MCF 10A (cell line): ENCODE measurements at regions not wholly inside any gene's neighbourhood (a gene's known extent, or its start where the extent isn't known, plus 50 kb on each side); places are given as distances from the start of the nearest gene placed in this dataset.

ENCODE experiments used
- BruUV-seq: library from RNA; stranded (reverse); fragments of 400-500 nt; replicated peaks from 2 replicates; lab custom pipeline; 2021; lab: Mats Ljungman, UMichigan
- CTCF ChIA-PET: fragments of 300-600 bp; sonication (Branson Sonifier 250); formaldehyde crosslinking; extraction: SDS; loops from one replicate; lab custom pipeline; 2021; ENCODE audit warnings: antibody characterized with exemption, inconsistent platforms; lab: Yijun Ruan, JAX
- POLR2A ChIA-PET: fragments of 300-600, 350-650 bp; sonication (Branson Sonifier 250); formaldehyde crosslinking; extraction: SDS; loops from one replicate; lab custom pipeline; 2020; ENCODE audit warnings: antibody characterized with exemption, inconsistent platforms; lab: Yijun Ruan, JAX
- DNase-seq: peaks from one replicate; pipeline ENCODE4 v3.0.0-alpha.2; 2018; ENCODE audit not compliant: unreplicated experiment
- H3K27ac Mint-ChIP-seq: one replicate; pipeline ENCODE4 v1.8.0; 2022; ENCODE audit warnings: mild to moderate bottlenecking, low read depth, mixed read lengths; ENCODE audit not compliant: unreplicated experiment
- H3K27me3 Mint-ChIP-seq: one replicate; pipeline ENCODE4 v1.8.0; 2022; ENCODE audit warnings: mixed read lengths; ENCODE audit not compliant: insufficient read depth, unreplicated experiment
- H3K36me3 Mint-ChIP-seq: one replicate; pipeline ENCODE4 v1.8.0; 2022; ENCODE audit warnings: mild to moderate bottlenecking, moderate library complexity, mixed read lengths; ENCODE audit not compliant: insufficient read depth, unreplicated experiment
- H3K4me1 Mint-ChIP-seq: one replicate; pipeline ENCODE4 v1.8.0; 2022; ENCODE audit warnings: mixed read lengths; ENCODE audit not compliant: insufficient read depth, unreplicated experiment
- H3K4me3 Mint-ChIP-seq: one replicate; pipeline ENCODE4 v1.8.0; 2022; ENCODE audit warnings: mild to moderate bottlenecking, moderate library complexity, mixed read lengths; ENCODE audit not compliant: unreplicated experiment
- H3K9me3 Mint-ChIP-seq: one replicate; pipeline ENCODE4 v1.8.0; 2022; ENCODE audit warnings: mixed read lengths; ENCODE audit not compliant: unreplicated experiment
- intact Hi-C: fragments of 100-400 bp; cut with micrococcal nuclease; formaldehyde crosslinking; loops from 2 replicates; pipeline ENCODE4 v1.14.1; 2022
- TF ChIP-seq, protein P1 (sequence below): fragments of 200-600 bp; IDR thresholded peaks from one replicate; pipeline ENCODE4 v1.8.0; 2022; ENCODE audit warnings: antibody characterized with exemption, mild to moderate bottlenecking; ENCODE audit not compliant: unreplicated experiment

DNA sequence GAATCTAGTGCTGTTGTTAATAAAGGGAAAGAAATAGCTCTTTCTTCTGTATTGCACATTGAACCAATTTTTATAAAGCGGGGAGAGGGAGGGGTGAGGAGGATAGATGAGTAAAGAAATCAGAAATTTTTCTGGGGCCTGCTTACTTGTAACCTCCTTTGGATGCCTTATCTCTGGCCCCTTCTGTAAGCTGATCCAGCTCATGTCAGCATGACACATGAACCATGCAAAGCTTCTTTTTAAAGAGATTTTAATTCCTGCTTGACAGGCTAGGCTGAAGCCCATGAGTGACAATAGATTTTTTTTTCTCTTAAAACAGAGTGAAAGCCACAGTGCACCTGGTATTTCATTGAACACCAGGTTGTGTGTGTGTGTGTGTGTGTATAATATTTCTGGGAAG, 325.3 kb downstream of the PRL start:
- no peak overlapping the region for H3K27ac Mint-ChIP-seq
- H3K4me3 Mint-ChIP-seq: no peak overlapping the region
- ChIA-PET POLR2A (interaction anchor here (0.7 kb wide), 1 partner anchor 373 kb away, joined by 4 read pairs; no protein-coding TSS in a partner anchor), CTCF (interaction anchor here (0.6 to 1.8 kb wide), 6 partner anchors 9 to 950 kb away, joined by 3 to 6 read pairs (median 4); no protein-coding TSS in a partner anchor)
- no peak for DNase-seq
- no TSS peak for BruUV-seq
- intact Hi-C loops: no loop called here
- H3K4me1 Mint-ChIP-seq: no peaks in the 10 kb centered on the region
- H3K9me3 Mint-ChIP-seq: no peaks in the 10 kb centered on the region
- no peaks in the 10 kb centered on the region for H3K27me3 Mint-ChIP-seq
- TF ChIP-seq, protein P1, sequence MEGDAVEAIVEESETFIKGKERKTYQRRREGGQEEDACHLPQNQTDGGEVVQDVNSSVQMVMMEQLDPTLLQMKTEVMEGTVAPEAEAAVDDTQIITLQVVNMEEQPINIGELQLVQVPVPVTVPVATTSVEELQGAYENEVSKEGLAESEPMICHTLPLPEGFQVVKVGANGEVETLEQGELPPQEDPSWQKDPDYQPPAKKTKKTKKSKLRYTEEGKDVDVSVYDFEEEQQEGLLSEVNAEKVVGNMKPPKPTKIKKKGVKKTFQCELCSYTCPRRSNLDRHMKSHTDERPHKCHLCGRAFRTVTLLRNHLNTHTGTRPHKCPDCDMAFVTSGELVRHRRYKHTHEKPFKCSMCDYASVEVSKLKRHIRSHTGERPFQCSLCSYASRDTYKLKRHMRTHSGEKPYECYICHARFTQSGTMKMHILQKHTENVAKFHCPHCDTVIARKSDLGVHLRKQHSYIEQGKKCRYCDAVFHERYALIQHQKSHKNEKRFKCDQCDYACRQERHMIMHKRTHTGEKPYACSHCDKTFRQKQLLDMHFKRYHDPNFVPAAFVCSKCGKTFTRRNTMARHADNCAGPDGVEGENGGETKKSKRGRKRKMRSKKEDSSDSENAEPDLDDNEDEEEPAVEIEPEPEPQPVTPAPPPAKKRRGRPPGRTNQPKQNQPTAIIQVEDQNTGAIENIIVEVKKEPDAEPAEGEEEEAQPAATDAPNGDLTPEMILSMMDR: no peak
- no peaks in the 10 kb centered on the region for H3K36me3 Mint-ChIP-seq

GRCh38 chr6:21972516-21972915, 324.3 kb downstream of the PRL start:
- TF ChIP-seq, protein P1: no peak
- no peak for DNase-seq
- Mint-ChIP-seq H3K9me3 (no peaks in the 10 kb centered on the region), H3K4me3 (no peak overlapping the region), H3K36me3 (no peaks in the 10 kb centered on the region), H3K27me3 (no peaks in the 10 kb centered on the region), H3K27ac (no peak overlapping the region), H3K4me1 (no peaks in the 10 kb centered on the region)
- no TSS peak for BruUV-seq
- POLR2A ChIA-PET: no interaction called here
- CTCF ChIA-PET: interaction anchor here (1.3 to 1.8 kb wide), 2 partner anchors 10 to 16 kb away, joined by 3 to 6 read pairs; no protein-coding TSS in a partner anchor
- intact Hi-C loops: no loop called here

DNA sequence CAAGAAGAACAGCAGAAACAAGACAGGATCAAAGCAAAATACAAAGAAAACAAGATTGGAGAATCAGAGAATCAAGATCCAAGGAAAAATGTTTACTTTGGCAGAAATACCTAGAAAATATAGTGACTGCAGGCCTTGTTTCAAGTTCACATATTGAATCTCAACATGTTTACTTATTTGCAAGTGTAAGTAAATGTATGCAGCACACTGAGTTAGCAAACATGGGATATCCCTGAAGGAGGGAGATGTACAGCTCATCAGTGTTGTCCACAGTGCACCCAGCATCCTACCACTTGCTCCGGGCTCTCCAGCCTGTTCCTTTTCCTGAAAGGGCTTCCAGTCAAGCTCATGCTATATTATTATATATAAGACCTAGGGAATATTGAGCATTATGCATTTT, 319.5 kb downstream of the PRL start:
- TF ChIP-seq, protein P1: no peak
- ChIA-PET POLR2A (no interaction called here), CTCF (interaction anchor here (1.2 kb wide), 1 partner anchor 273 kb away, joined by 3 read pairs; no protein-coding TSS in a partner anchor)
- Mint-ChIP-seq H3K36me3 (no peaks in the 10 kb centered on the region), H3K9me3 (peaks cover 19% of the 10 kb centered on the region), H3K4me3 (no peak overlapping the region), H3K4me1 (no peaks in the 10 kb centered on the region), H3K27ac (no peak overlapping the region), H3K27me3 (no peaks in the 10 kb centered on the region)
- no peak for DNase-seq
- intact Hi-C loops: no loop called here
- no TSS peak for BruUV-seq

DNA sequence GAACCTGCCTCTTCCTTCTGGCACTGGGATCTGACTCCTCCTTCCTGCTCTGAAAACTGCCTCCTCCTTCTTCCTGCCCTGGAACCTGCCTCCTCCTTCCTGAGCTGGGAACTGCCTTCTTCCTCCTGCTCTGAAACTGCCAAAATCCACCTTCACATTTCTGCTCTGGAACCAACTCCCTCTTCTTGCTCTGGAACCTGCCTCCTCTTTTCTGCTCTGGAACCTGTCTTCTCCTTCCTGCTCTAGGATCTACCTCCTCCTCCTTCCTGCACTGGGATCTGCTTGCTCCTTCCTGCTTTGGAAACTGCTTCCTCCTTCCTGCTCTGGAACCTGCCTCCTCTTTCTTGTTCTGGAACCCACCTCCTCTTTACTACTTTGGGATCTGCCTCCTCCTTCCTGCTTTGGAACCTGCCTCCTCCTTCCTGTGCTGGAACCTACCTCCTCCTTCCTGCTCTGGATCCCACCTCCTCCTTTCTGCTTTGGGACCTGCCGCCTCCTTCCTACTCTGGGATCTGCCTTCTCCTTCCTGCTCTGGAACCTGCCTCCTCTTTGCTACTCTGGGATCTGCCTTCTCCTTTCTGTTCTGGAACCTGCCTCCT, 315.5 kb downstream of the PRL start:
- ChIA-PET CTCF (interaction anchor here (0.6 kb wide), 1 partner anchor 167 kb away, joined by 6 read pairs; no protein-coding TSS in a partner anchor), POLR2A (interaction anchor here (0.6 kb wide), 1 partner anchor 385 kb away, joined by 3 read pairs; no protein-coding TSS in a partner anchor)
- Mint-ChIP-seq H3K27me3 (no peaks in the 10 kb centered on the region), H3K27ac (no peak overlapping the region), H3K4me3 (no peak overlapping the region), H3K36me3 (no peaks in the 10 kb centered on the region), H3K4me1 (no peaks in the 10 kb centered on the region), H3K9me3 (peaks cover 19% of the 10 kb centered on the region)
- intact Hi-C loops: no loop called here
- no peak for DNase-seq
- TF ChIP-seq, protein P1: no peak
- BruUV-seq: no TSS peak
